Smooth muscle cell (in vitro differentiated cells): ENCODE measurements at regions not wholly inside any gene's neighbourhood (a gene's known extent, or its start where the extent isn't known, plus 50 kb on each side); places are given as distances from the start of the nearest gene placed in this dataset.

Experiments
- DNase-seq: peaks from one replicate; lab custom pipeline; 2025; ENCODE audit not compliant: unreplicated experiment; lab: John Stamatoyannopoulos, UW
- H2AFZ ChIP-seq: fragments of 200-600 bp; sonication (generic); 2 replicates; pipeline ENCODE4 v1.6.0; 2016; ENCODE audit warnings: antibody characterized with exemption, low read depth, mild to moderate bottlenecking
- H3F3A ChIP-seq: fragments of 200-600 bp; sonication (generic); 2 replicates; pipeline ENCODE4 v1.6.0; 2017; ENCODE audit warnings: antibody characterized with exemption, low read depth
- H3K27ac ChIP-seq: fragments of 200-600 bp; sonication (generic); 2 replicates; pipeline ENCODE4 v1.5.1; 2016; ENCODE audit warnings: low read depth, mild to moderate bottlenecking
- H3K27me3 ChIP-seq: fragments of 200-600 bp; sonication (generic); 2 replicates; pipeline ENCODE4 v1.6.1; 2016; ENCODE audit warnings: low read depth, mild to moderate bottlenecking
- H3K36me3 ChIP-seq: fragments of 200-600 bp; sonication (generic); 2 replicates; pipeline ENCODE4 v1.5.1; 2016; ENCODE audit warnings: low read depth
- H3K4me1 ChIP-seq: fragments of 200-600 bp; sonication (generic); 2 replicates; pipeline ENCODE4 v1.5.1; 2016; ENCODE audit warnings: low read depth
- H3K4me2 ChIP-seq: fragments of 200-600 bp; sonication (generic); 2 replicates; pipeline ENCODE4 v1.6.0; 2016; ENCODE audit warnings: mild to moderate bottlenecking
- H3K4me3 ChIP-seq: fragments of 200-600 bp; sonication (generic); 2 replicates; pipeline ENCODE4 v1.5.1; 2016; ENCODE audit warnings: mild to moderate bottlenecking
- H3K79me2 ChIP-seq: fragments of 200-600 bp; sonication (generic); 2 replicates; pipeline ENCODE4 v1.6.0; 2016; ENCODE audit warnings: low read depth, mild to moderate bottlenecking
- H3K9ac ChIP-seq: fragments of 200-600 bp; sonication (generic); 2 replicates; pipeline ENCODE4 v1.6.0; 2016; ENCODE audit warnings: low read depth
- H3K9me3 ChIP-seq: fragments of 200-600 bp; sonication (generic); replicated peaks from 2 replicates; pipeline ENCODE4 v1.5.1; 2016; ENCODE audit warnings: low read depth
- H4K20me1 ChIP-seq: fragments of 200-600 bp; sonication (generic); 2 replicates; pipeline ENCODE4 v1.6.0; 2016; ENCODE audit warnings: low read depth
- WGBS: methylation state at CpG from one replicate; pipeline ENCODE4 v1.1.7; 2016; ENCODE audit warnings: low lambda C conversion rate; 5-methylcytosine and 5-hydroxymethylcytosine counted together
- TF ChIP-seq, protein P1 (sequence below): fragments of 200-600 bp; sonication (generic); IDR thresholded peaks from 2 replicates; pipeline ENCODE4 v1.5.1; 2017; ENCODE audit warnings: borderline replicate concordance, mild to moderate bottlenecking, antibody characterized with exemption; ENCODE audit not compliant: insufficient read depth, poor library complexity, severe bottlenecking

DNA sequence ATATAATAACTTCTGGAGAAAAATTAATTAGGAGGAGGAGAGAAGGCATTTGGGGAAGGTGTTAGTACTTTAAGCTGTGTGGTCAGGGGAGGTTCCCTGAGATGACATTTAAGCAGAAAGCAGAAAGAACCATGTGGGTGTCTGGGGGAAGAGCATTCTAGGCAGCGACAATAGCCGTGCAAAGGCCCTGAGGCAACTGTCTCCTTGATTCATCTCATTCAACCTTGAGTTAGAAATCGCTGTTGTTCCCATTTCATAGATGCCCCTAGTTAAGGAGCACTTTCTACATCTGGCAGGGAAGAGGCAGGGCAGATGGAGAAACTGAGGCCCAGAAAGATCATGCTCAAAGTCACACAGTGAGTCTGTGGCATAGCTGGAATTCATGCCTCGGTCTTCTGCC lies 108.6 kb upstream of the RUNX3 start:
- no peak overlapping the region for H3K4me2 ChIP-seq
- H3F3A ChIP-seq: no peaks in the 10 kb centered on the region
- no peaks in the 10 kb centered on the region for H3K27me3 ChIP-seq
- no peak for DNase-seq
- no peak overlapping the region for H3K9ac ChIP-seq
- H3K4me1 ChIP-seq: no peaks in the 10 kb centered on the region
- H3K4me3 ChIP-seq: no peak overlapping the region
- no peaks in the 10 kb centered on the region for H4K20me1 ChIP-seq
- 66% methylated on average over 4 of the region's 4 CpGs for WGBS
- TF ChIP-seq, protein P1, sequence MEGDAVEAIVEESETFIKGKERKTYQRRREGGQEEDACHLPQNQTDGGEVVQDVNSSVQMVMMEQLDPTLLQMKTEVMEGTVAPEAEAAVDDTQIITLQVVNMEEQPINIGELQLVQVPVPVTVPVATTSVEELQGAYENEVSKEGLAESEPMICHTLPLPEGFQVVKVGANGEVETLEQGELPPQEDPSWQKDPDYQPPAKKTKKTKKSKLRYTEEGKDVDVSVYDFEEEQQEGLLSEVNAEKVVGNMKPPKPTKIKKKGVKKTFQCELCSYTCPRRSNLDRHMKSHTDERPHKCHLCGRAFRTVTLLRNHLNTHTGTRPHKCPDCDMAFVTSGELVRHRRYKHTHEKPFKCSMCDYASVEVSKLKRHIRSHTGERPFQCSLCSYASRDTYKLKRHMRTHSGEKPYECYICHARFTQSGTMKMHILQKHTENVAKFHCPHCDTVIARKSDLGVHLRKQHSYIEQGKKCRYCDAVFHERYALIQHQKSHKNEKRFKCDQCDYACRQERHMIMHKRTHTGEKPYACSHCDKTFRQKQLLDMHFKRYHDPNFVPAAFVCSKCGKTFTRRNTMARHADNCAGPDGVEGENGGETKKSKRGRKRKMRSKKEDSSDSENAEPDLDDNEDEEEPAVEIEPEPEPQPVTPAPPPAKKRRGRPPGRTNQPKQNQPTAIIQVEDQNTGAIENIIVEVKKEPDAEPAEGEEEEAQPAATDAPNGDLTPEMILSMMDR: no peak
- no peaks in the 10 kb centered on the region for H3K79me2 ChIP-seq
- H2AFZ ChIP-seq: no peak overlapping the region
- no peaks in the 10 kb centered on the region for H3K9me3 ChIP-seq
- no peaks in the 10 kb centered on the region for H3K36me3 ChIP-seq
- H3K27ac ChIP-seq: no peak overlapping the region

DNA sequence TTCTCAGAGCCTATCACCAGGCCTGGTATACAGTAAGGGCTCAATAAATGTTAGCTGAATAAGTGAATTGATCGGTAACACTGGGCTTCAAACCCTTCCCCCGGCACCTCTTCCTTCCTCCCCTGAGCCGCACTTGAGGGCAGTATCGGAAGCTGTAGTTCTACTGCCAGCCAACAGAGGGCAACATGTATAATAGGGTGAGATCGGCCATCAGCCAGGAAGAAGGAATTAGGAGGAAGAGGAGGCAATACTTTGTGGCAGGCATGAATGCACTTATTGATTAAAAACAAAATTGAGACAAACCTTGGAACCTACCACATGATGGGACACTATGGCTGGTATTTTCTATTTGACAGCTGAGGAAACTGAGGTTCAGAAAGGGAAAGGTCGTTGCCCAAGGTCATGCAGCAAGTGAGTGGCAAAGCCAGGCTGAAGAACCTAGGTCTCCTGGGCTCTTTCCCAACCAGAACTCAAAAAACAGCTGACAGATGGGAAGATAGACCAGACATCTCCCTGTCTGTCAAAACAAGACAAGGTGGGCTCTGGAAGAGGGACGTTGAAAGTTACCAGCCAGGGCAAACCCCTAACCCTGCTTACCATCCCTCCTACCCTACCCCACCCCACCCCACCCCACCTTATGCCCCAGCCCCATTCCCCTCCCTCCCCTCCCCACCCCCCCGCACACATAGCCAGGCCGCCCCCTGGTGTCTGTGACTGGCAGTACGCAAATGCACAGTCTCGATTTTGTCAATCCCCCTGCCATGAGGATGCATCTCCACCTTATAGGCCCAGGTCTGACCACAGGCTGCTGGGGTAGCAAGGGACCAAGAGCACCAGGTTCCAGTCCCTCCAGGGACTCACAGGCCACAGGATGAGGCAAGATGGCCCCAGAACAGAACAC lies 107.3 kb upstream of the RUNX3 start:
- no peak overlapping the region for H3K27ac ChIP-seq
- H3K36me3 ChIP-seq: no peaks in the 10 kb centered on the region
- no peaks in the 10 kb centered on the region for H4K20me1 ChIP-seq
- peak; percentile 8 for DNase-seq
- no peaks in the 10 kb centered on the region for H3K9me3 ChIP-seq
- no peak overlapping the region for H3K4me3 ChIP-seq
- no peak overlapping the region for H3K9ac ChIP-seq
- TF ChIP-seq, protein P1: peak; percentile 68
- H3K4me1 ChIP-seq: no peaks in the 10 kb centered on the region
- no peaks in the 10 kb centered on the region for H3K27me3 ChIP-seq
- no peak overlapping the region for H3K4me2 ChIP-seq
- H3F3A ChIP-seq: no peaks in the 10 kb centered on the region
- 46% methylated on average over 8 of the region's 11 CpGs for WGBS
- no peaks in the 10 kb centered on the region for H3K79me2 ChIP-seq
- no peak overlapping the region for H2AFZ ChIP-seq

DNA sequence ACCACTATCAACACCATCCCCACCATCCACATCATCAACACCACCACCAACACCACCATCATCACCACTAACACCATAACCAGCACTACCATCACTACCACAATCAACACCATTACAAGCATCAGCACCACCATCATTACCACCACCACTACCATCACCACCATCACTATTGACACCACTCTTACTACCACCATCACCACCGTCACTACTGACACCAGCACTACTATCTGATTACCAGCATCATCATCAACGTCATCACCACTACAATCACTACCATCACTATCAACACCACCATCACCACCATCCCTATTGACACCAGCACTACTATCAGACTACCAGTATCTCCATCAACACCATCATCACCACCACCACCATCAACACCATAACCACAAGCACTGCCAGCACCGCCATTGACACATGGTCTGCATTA lies 106.1 kb upstream of the RUNX3 start:
- 75% methylated on average over 3 of the region's 3 CpGs for WGBS
- H3K4me1 ChIP-seq: no peaks in the 10 kb centered on the region

More for the DNA sequence above, 106.1 kb upstream of the RUNX3 start:
- Histone ChIP-seq H3F3A (no peaks in the 10 kb centered on the region), H3K36me3 (no peaks in the 10 kb centered on the region), H3K27ac (no peak overlapping the region), H3K4me2 (no peak overlapping the region), H3K4me3 (no peak overlapping the region), H3K9ac (no peak overlapping the region), H4K20me1 (no peaks in the 10 kb centered on the region), H3K27me3 (no peaks in the 10 kb centered on the region), H2AFZ (no peak overlapping the region), H3K79me2 (no peaks in the 10 kb centered on the region), H3K9me3 (no peaks in the 10 kb centered on the region)
- TF ChIP-seq, protein P1: no peak
- DNase-seq: no peak
